ENCODE measurements at regions not wholly inside any gene's neighbourhood (a gene's known extent, or its start where the extent isn't known, plus 50 kb on each side); places are given as distances from the start of the nearest gene placed in this dataset.

GRCh38 chr10:4699950-4700730 lies 125.9 kb upstream of the AKR1E2 start:
- TF ChIP-seq, protein P1, sequence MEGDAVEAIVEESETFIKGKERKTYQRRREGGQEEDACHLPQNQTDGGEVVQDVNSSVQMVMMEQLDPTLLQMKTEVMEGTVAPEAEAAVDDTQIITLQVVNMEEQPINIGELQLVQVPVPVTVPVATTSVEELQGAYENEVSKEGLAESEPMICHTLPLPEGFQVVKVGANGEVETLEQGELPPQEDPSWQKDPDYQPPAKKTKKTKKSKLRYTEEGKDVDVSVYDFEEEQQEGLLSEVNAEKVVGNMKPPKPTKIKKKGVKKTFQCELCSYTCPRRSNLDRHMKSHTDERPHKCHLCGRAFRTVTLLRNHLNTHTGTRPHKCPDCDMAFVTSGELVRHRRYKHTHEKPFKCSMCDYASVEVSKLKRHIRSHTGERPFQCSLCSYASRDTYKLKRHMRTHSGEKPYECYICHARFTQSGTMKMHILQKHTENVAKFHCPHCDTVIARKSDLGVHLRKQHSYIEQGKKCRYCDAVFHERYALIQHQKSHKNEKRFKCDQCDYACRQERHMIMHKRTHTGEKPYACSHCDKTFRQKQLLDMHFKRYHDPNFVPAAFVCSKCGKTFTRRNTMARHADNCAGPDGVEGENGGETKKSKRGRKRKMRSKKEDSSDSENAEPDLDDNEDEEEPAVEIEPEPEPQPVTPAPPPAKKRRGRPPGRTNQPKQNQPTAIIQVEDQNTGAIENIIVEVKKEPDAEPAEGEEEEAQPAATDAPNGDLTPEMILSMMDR (IDR thresholded peaks at IDR 0.05; ENCODE audit: insufficient read depth, low read depth, low read length) = no peak
- TF ChIP-seq EZH2 (IDR thresholded peaks at IDR 0.05; ENCODE audit: insufficient read depth, low read length) = no peak
